ENCODE measurements at regions not wholly inside any gene's neighbourhood (a gene's known extent, or its start where the extent isn't known, plus 50 kb on each side); places are given as distances from the start of the nearest gene placed in this dataset.
"Not testable (repeated sequence)": the region's sequence is repeated elsewhere in the genome, so short reads cannot be mapped to it uniquely, and the experiment has no call there.

DNA sequence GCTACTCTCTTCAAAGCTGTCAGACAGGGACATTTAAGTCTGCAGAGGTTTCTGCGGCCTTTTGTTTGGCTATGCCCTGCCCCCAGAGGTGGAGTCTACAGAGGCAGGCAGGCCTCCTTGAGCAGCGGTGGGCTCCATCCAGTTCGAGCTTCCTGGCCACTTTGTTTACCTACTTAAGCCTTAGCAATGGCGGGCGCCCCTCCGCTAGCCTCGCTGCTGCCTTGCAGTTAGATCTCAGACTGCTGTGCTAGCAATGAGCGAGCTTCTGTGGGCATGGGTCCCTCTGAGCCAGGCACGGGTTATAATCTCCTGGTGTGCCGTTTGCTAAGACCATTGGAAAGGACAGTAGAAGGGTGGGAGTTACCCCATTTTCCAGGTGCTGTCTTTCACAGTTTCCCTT lies 924.9 kb upstream of the C9orf72 start:
- TF ChIP-seq EZH2 (IDR thresholded peaks at IDR 0.05; ENCODE audit: borderline replicate concordance, low read length) = not testable (repeated sequence)
- TF ChIP-seq, protein P1, sequence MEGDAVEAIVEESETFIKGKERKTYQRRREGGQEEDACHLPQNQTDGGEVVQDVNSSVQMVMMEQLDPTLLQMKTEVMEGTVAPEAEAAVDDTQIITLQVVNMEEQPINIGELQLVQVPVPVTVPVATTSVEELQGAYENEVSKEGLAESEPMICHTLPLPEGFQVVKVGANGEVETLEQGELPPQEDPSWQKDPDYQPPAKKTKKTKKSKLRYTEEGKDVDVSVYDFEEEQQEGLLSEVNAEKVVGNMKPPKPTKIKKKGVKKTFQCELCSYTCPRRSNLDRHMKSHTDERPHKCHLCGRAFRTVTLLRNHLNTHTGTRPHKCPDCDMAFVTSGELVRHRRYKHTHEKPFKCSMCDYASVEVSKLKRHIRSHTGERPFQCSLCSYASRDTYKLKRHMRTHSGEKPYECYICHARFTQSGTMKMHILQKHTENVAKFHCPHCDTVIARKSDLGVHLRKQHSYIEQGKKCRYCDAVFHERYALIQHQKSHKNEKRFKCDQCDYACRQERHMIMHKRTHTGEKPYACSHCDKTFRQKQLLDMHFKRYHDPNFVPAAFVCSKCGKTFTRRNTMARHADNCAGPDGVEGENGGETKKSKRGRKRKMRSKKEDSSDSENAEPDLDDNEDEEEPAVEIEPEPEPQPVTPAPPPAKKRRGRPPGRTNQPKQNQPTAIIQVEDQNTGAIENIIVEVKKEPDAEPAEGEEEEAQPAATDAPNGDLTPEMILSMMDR (IDR thresholded peaks at IDR 0.05; ENCODE audit: low read length) = not testable (repeated sequence)
